HL-60 (cell line): ENCODE measurements at regions not wholly inside any gene's neighbourhood (a gene's known extent, or its start where the extent isn't known, plus 50 kb on each side); places are given as distances from the start of the nearest gene placed in this dataset.

ENCODE experiments used
- DNase-seq, 2 experiments: peaks; one replicate each; pipeline ENCODE4 v3.0.0-alpha.2; 2010 to 2020; ENCODE audit warnings: low read depth in 1 of 2, low spot score in 1 of 2
- H3K27ac ChIP-seq: fragments of 250-450 bp; sonication (Bioruptor Pico); replicated peaks from 2 replicates; pipeline ENCODE4 v1.5.1; 2020; ENCODE audit warnings: mild to moderate bottlenecking, moderate library complexity
- H3K27me3 ChIP-seq: fragments of 250-450 bp; sonication (Bioruptor Pico); 2 replicates; pipeline ENCODE4 v1.5.1; 2021; ENCODE audit warnings: mild to moderate bottlenecking, moderate library complexity; ENCODE audit not compliant: insufficient read depth, poor library complexity, severe bottlenecking
- H3K4me3 ChIP-seq: replicated peaks from 2 replicates; pipeline ENCODE4 v1.5.1; 2011; ENCODE audit warnings: mild to moderate bottlenecking, control low read depth, low read length; ENCODE audit not compliant: insufficient read depth
- GABPA ChIP-seq: IDR thresholded peaks from 2 replicates; pipeline ENCODE4 v1.6.1; 2012; ENCODE audit warnings: low read depth
- POLR2AphosphoS5 ChIP-seq: IDR thresholded peaks from 2 replicates; pipeline ENCODE4 v1.6.1; 2012; ENCODE audit warnings: low read depth
- SPI1 ChIP-seq: IDR thresholded peaks from 2 replicates; pipeline ENCODE4 v1.6.1; 2012; ENCODE audit warnings: low read depth, mild to moderate bottlenecking, borderline replicate concordance
- TF ChIP-seq, protein P1 (sequence below): IDR thresholded peaks from one replicate; pipeline ENCODE4 v1.5.1; 2011; ENCODE audit warnings: low read length, control low read depth, inconsistent platforms; ENCODE audit not compliant: insufficient read depth
- TF ChIP-seq, protein P2 (sequence below): IDR thresholded peaks from 2 replicates; pipeline ENCODE4 v1.6.1; 2012; ENCODE audit warnings: low read depth; ENCODE audit not compliant: insufficient replicate concordance

GRCh38 chr5:166784545-166785078 lies 1506.8 kb upstream of the WWC1 start:
- Histone ChIP-seq H3K27ac (no peak overlapping the region), H3K27me3 (no peaks in the 10 kb centered on the region), H3K4me3 (no peak overlapping the region)
- TF ChIP-seq GABPA (no peak), POLR2AphosphoS5 (no peak), SPI1 (no peak)
- TF ChIP-seq, protein P1, sequence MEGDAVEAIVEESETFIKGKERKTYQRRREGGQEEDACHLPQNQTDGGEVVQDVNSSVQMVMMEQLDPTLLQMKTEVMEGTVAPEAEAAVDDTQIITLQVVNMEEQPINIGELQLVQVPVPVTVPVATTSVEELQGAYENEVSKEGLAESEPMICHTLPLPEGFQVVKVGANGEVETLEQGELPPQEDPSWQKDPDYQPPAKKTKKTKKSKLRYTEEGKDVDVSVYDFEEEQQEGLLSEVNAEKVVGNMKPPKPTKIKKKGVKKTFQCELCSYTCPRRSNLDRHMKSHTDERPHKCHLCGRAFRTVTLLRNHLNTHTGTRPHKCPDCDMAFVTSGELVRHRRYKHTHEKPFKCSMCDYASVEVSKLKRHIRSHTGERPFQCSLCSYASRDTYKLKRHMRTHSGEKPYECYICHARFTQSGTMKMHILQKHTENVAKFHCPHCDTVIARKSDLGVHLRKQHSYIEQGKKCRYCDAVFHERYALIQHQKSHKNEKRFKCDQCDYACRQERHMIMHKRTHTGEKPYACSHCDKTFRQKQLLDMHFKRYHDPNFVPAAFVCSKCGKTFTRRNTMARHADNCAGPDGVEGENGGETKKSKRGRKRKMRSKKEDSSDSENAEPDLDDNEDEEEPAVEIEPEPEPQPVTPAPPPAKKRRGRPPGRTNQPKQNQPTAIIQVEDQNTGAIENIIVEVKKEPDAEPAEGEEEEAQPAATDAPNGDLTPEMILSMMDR = no peak
- TF ChIP-seq, protein P2, sequence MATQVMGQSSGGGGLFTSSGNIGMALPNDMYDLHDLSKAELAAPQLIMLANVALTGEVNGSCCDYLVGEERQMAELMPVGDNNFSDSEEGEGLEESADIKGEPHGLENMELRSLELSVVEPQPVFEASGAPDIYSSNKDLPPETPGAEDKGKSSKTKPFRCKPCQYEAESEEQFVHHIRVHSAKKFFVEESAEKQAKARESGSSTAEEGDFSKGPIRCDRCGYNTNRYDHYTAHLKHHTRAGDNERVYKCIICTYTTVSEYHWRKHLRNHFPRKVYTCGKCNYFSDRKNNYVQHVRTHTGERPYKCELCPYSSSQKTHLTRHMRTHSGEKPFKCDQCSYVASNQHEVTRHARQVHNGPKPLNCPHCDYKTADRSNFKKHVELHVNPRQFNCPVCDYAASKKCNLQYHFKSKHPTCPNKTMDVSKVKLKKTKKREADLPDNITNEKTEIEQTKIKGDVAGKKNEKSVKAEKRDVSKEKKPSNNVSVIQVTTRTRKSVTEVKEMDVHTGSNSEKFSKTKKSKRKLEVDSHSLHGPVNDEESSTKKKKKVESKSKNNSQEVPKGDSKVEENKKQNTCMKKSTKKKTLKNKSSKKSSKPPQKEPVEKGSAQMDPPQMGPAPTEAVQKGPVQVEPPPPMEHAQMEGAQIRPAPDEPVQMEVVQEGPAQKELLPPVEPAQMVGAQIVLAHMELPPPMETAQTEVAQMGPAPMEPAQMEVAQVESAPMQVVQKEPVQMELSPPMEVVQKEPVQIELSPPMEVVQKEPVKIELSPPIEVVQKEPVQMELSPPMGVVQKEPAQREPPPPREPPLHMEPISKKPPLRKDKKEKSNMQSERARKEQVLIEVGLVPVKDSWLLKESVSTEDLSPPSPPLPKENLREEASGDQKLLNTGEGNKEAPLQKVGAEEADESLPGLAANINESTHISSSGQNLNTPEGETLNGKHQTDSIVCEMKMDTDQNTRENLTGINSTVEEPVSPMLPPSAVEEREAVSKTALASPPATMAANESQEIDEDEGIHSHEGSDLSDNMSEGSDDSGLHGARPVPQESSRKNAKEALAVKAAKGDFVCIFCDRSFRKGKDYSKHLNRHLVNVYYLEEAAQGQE = no peak
- no peak for DNase-seq

DNA sequence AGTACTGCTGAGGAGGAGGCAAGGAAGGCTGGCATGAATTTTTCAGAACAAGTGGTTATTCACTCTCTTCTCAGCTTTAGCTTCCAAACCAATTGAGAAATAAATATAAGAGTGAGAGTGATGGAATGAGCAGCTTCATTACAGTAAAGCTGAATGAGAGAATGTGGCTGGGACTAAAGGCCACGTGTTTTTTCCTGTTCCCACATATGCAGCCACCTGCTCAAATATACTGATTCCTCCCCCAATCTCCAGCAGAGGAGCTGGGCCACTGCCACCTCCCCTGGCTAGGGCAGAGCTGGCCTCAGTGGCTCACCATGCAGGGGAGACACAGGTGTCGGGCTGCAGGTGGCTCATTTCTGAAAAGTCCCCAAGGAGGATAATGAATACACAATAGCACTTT lies 1505.3 kb upstream of the WWC1 start:
- no peak for DNase-seq
- no peak overlapping the region for H3K4me3 ChIP-seq
- no peak for TF ChIP-seq GABPA
- TF ChIP-seq, protein P1 = no peak
- no peak for TF ChIP-seq POLR2AphosphoS5
- no peak for TF ChIP-seq SPI1
- TF ChIP-seq, protein P2 = no peak
- no peak overlapping the region for H3K27ac ChIP-seq
- no peaks in the 10 kb centered on the region for H3K27me3 ChIP-seq

DNA sequence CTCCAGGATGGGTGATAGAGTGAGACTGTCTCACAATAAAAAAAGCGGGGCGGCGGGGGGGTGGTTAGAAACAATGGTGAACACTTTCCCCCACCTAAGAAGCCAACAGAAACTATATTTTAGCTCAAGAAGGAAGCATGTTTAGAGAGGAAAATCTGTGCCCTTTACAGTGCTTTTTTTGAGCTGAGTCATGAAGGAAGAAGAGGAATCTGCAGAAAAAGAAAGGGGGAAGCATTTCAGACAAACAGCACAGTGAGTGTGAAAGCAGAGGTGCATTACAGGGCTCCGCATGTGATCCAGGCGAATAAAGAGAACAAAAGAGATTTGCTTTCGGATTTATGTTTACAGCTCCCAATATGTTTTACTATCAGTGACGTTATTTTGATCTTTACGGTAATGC lies 1504.6 kb upstream of the WWC1 start:
- no peak overlapping the region for H3K27ac ChIP-seq
- no peak for DNase-seq
- H3K4me3 ChIP-seq = no peak overlapping the region
- no peaks in the 10 kb centered on the region for H3K27me3 ChIP-seq
- TF ChIP-seq GABPA (no peak), SPI1 (no peak), POLR2AphosphoS5 (no peak)
- TF ChIP-seq, protein P1 = no peak
- TF ChIP-seq, protein P2 = no peak
